ENCODE measurements at regions not wholly inside any gene's neighbourhood (a gene's known extent, or its start where the extent isn't known, plus 50 kb on each side); places are given as distances from the start of the nearest gene placed in this dataset.
"Not testable (repeated sequence)": the region's sequence is repeated elsewhere in the genome, so short reads cannot be mapped to it uniquely, and the experiment has no call there.

- DNase-seq (ENCODE audit: low read depth, low spot score), result no peak
Measured at GRCh38 chr7:34486371-34486770, 171.6 kb upstream of the NPSR1 start.

GRCh38 chr7:34487391-34488115 lies 170.5 kb upstream of the NPSR1 start:
- no peak for DNase-seq (ENCODE audit: low read depth, low spot score)

DNA sequence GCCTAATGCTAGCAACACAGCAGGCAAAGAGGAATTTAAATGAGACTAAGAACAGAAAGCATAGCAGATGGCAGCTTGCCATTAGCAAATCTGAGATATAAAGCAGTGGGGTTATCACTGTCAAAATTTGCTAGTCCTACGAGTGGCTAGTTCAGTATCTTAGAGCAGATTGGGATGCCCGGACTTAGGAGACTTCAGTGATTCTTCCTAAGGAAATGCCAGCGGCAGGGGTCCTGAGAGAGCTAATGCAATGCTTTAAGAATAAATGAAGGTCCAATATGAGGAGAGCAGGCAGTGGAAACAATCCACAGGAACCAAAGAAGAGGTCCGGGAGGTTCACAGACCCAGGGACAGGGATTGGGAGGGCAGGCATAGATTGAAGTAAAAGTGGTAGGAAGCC lies 169.3 kb upstream of the NPSR1 start:
- no peak for DNase-seq (ENCODE audit: low read depth, low spot score)

DNA sequence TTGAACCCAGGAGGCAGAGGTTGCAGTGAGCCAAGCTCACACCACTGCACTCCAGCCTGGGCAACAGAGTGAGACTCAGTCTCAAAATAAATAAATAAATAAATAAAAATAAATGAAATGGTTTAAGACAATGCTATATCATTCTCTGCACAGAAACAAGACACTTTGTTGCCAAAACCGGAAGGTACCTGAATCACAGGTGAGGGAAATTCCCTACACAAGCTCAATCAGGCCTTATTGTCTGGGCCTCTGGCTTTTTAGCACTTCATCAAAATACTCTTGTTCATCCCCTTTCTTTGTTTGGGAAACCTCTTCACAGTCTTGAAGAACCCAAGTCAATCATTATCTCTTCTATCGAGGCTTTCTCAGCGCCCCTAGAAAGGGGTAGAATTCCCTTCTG lies 166.1 kb upstream of the NPSR1 start:
- DNase-seq (ENCODE audit: low read depth, low spot score), result no peak

DNA sequence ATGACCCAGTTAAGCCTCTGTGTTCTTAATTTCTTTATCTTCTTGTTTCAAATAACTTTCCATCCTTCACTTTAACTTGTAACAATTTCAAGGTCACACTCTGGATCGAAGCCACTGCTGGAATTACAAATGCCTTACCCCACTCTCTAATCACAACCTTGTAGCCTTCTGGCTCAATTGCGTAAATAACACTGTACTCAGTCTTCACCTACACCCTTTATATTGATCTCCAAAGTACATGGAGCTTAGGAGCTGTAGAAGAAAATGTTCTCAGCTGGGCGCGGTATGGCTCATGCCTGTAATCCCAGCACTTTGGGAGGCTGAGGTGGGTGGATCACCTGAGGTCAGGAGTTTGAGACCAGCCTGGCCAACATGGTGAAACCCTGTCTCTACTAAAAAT lies 164.3 kb upstream of the NPSR1 start:
- DNase-seq (ENCODE audit: low read depth, low spot score), result no peak

DNA sequence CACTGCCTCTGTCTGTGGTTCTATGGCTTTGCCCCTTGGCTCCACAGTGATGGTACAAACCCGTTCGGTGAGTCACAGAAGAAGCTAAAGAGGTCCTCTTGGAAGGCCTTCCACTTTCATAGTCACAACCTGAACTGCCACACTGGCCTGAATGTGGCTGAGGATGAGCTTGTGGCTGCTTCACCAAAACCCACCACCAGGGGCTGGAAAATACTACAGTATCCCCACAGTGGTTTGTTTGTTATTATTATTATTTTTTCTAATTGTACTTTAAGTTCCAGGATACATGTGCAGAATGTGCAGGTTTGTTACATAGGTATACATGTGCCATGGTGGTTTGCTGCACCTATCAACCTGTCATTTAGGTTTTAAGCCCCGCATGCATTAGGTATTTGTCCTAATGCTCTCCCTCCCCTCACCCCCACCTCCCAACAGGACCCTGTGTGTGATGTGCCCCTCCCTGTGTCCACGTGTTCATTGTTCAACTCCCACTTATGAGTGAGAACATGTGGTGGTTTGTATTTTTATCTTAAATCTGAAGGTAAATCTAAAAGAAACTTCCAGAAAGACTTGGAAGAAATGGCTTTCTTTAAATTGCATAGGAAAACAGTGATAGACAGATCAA lies 160.8 kb upstream of the NPSR1 start:
- DNase-seq (ENCODE audit: low read depth, low spot score), result no peak

DNA sequence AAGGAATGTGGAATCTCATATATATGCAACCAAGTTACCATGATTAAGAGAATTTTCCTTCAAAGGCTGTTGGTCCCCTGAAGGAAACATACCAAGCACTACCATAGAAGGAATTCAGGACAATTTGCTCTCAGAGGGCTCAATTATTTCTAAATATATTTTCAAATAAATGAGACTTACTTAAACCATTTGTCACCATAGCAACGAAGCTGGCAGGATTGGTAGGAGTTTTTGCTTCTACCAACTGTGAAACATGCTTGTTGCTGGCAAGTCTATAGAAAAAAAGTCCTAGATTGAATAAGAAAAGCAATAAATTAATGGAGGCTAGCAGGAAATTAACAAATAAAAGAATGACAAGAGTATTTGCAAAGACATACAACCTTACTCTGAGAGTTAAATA lies 156.9 kb upstream of the NPSR1 start:
- DNase-seq (ENCODE audit: low read depth, low spot score), result no peak

DNA sequence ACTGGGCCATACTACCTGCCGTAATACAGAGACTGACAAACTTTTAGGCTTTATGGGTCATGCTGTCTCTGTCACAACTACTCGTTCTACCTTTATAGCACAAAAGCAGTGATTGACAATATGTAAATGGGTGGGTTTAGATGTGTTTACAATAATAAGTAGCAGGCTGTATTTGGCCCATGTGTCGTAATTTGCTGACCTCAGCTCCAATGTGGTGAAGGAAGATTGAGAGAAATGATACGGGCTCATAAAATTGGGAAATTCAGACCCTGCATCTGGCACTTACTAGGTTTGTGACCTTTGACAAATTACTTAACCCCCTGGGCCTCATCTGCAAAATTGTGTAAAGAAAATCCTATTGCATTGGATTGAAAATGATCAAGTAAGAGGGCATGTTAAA lies 150.8 kb upstream of the NPSR1 start:
- no peak for DNase-seq (ENCODE audit: low read depth, low spot score)

- no peak for DNase-seq (ENCODE audit: low read depth, low spot score)
Measured at GRCh38 chr7:34523226-34523918, 134.6 kb upstream of the NPSR1 start.

GRCh38 chr7:34530259-34530658 lies 127.8 kb upstream of the NPSR1 start:
- no peak for DNase-seq (ENCODE audit: low read depth, low spot score)

DNA sequence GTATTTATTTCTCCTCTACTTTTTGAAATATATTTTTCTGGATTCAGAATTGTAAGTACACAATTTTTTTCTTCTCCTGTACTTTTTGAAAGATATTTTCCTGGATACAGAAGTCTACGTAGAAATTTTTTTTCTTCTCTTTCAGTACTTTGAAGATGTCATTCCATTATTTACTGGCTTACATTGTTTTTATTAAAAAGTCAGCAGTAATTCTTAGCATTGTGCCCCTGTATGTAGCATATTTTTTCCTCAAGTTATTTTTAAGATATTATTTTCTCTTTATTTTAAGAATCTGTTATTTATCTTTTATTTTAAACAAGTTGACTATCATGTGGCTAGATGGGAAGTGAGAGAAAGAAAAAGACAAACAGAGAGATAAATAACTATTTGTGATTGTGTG lies 119.0 kb upstream of the NPSR1 start:
- no peak for DNase-seq (ENCODE audit: low read depth, low spot score)

DNA sequence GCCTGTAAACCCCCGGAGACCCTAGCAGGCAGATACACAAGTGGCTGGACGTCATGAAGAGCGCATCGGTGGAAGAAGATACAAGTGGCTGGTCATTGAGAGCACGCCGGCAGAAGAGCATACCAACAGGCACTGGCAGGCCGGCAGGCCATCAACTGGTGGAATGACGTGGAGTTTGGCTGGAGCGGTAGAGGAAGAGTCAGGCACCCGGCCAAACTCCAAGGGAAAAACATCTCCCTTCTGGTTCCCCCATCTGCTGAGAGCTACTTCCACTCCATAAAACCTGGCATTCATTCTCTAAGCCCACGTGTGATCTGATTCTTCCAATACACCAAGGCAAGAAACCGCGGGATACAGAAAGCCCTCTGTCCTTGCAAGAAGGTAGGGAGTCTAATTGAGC lies 113.4 kb upstream of the NPSR1 start:
- no peak for DNase-seq (ENCODE audit: low read depth, low spot score)

DNA sequence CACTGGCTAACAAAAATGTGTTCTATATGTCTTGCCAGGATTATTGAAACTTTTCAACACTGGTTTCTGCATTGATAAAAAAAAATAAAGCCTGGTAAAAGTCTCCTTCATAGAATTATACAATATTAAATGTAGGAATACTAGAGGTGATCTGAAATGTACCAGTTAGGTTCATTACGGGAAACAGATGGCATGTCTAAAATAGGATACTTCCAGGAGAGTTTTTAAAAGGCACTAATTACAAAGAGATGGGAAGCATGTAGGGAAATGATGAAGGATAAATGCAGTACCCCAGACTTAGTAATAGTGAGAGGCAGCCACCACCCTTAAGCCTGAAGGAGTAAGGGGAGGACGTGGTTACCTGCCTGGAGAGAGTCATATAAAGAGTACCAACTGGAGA lies 107.0 kb upstream of the NPSR1 start:
- no peak for DNase-seq (ENCODE audit: low read depth, low spot score)

- no peak for DNase-seq (ENCODE audit: low read depth, low spot score)
Measured at GRCh38 chr7:34552502-34552901, 105.5 kb upstream of the NPSR1 start.

GRCh38 chr7:34558022-34558421 lies 100.0 kb upstream of the NPSR1 start:
- no peak for DNase-seq (ENCODE audit: low read depth, low spot score)

- no peak for DNase-seq (ENCODE audit: low read depth, low spot score)
Measured at GRCh38 chr7:34564091-34564490, 93.9 kb upstream of the NPSR1 start.

DNA sequence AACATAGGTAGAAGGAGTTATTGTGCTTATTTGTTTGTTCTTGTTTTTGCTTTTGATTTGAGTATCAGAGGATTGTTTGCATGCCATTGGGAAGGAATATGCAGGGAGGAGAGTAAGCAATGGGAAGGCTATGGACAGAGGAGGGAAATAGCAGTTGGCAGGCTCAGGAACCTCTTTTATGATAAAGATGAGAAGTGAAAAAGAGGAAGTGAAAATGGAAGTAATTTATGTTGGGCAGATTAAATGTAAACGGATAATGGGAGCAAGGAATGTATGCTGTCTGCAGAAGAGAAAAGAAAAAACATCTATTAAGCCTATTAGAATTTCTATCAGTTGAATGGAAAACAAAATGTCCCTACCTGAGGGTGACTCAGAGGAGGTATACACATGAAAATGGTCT lies 90.1 kb upstream of the NPSR1 start:
- DNase-seq (ENCODE audit: low read depth, low spot score), result no peak

DNA sequence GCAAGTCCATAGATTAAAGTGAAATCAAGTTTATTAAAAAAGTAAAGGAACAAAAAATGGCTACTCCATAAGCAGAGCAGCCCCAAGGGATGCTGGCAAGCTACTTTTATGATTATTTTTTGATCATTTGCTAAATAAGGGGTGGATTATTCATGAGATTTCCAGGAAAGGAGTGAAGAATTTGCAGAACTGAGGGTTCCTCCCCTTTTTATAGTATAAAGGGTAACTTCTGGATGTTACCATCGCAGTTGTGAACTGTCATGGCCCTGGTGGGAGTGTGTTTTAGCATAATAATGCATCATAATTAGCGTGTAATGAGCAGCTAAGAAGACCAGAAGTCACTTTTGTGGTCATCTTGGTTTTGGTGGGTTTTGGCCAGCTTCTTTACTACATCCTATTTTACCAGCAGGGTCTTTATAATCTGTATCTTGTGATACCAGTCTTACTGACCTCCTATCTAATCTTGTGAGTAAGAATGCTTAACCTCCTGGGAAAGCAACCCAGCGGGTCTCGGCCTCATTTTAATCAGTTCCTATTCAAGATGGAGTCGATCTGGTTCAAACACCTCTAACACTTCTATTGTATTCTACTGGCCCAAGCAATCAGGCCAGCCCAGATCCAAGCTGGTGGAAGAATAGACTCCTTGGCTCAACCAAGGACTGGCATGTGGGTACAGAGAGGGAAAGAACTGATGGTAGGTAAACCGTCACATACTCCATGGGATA lies 87.9 kb upstream of the NPSR1 start:
- DNase-seq (ENCODE audit: low read depth, low spot score), result no peak

DNA sequence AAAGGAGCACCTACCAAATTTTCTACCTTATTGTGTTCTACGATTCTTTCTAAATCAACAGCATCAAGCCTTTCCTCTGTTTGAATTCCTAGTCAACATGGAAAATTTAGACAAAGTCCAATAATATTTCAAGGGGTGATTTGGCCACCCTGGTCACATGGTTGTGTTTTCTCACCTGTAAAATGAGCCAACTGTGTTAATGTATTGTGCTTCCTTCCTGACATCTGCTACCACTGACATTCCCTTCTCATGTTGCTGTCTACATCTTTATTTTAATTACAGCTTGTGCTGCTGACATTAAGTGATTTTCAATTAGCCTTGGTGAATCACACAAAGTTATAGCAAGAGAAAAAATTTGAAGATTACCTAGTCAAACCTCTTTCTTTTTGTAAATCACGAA lies 83.0 kb upstream of the NPSR1 start:
- no peak for DNase-seq (ENCODE audit: low read depth, low spot score)

DNA sequence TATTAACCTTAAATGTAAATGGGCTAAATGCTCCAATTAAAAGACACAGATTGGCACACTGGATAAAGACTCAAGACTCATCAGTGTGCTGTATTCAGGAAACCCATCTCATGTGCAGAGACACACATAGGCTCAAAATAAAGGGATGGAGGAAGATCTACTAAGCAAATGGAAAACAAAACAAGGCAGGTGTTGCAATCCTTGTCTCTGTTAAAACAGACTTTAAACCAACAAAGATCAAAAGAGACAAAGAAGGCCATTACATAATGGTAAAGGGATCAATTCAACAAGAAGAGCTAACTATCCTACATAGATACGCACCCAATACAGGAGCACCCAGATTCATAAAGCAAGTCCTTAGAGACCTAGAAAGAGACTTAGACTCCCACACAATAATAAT lies 80.1 kb upstream of the NPSR1 start:
- DNase-seq (ENCODE audit: low read depth, low spot score), result not testable (repeated sequence)

DNA sequence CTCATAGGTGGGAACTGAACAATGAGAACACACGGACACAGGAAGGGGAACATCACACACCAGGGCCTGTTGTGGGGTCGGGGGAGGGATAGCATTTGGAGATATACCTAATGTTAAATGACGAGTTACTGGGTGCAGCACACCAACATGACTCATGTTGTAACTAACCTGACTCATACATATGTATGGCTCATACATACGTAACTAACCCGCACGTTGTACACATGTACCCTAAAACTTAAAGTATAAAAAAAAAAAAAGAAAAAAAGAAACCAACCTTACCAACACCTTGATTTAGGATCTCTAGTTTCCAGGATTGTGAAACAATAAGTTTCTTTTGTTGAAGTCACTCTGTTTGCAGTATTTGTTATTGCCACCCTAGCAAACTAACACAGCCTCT lies 76.3 kb upstream of the NPSR1 start:
- not testable (repeated sequence) for DNase-seq (ENCODE audit: low read depth, low spot score)

DNA sequence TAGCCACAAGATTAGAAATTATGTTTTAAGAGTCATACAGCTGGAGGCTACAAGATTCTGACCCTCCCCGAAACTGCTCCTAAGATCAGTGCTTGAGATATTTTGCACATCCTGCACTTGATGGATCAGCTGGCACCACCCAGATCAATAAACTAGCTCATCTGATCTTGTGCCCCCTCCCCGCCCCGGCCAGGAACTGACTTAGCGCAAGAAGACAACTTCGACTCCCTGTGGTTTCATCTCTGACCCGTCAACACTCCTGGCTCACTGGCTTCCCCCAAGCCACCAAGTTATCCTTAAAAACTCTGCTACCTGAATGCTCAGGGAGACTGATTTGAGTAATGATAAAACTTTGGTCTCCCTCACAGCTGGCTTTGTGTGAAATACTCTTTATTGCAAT lies 73.5 kb upstream of the NPSR1 start:
- DNase-seq (ENCODE audit: low read depth, low spot score), result no peak

Measured in brain pericyte (primary cell).